Ectodermal cell (in vitro differentiated cells): ENCODE measurements at regions not wholly inside any gene's neighbourhood (a gene's known extent, or its start where the extent isn't known, plus 50 kb on each side); places are given as distances from the start of the nearest gene placed in this dataset.

ENCODE experiments used
- H3K27ac ChIP-seq: 2 replicates; pipeline ENCODE4 v1.7.0; 2013; ENCODE audit warnings: mild to moderate bottlenecking, low read depth, low read length; ENCODE audit not compliant: insufficient read depth, poor library complexity, severe bottlenecking
- H3K27me3 ChIP-seq: 2 replicates; pipeline ENCODE4 v1.7.0; 2013; ENCODE audit warnings: mild to moderate bottlenecking, low read length; ENCODE audit not compliant: insufficient read depth, control insufficient read depth, poor library complexity, severe bottlenecking
- H3K36me3 ChIP-seq: one replicate; pipeline ENCODE4 v1.7.0; 2013; ENCODE audit warnings: low read length; ENCODE audit not compliant: control insufficient read depth, insufficient read depth
- H3K4me1 ChIP-seq: one replicate; pipeline ENCODE4 v1.7.0; 2013; ENCODE audit warnings: low read length; ENCODE audit not compliant: control insufficient read depth, insufficient read depth
- H3K4me3 ChIP-seq: 2 replicates; pipeline ENCODE4 v1.7.0; 2013; ENCODE audit warnings: low read depth, low read length, control low read depth; ENCODE audit not compliant: insufficient read depth
- H3K9me3 ChIP-seq: 2 replicates; pipeline ENCODE4 v1.7.0; 2013; ENCODE audit warnings: mild to moderate bottlenecking, low read length, moderate library complexity; ENCODE audit not compliant: control insufficient read depth
- WGBS, 2 experiments: methylation state at CpG; one replicate each; pipeline ENCODE4 v1.1.7; 2013; ENCODE audit warnings: missing lambda C conversion rate in 2 of 2; 5-methylcytosine and 5-hydroxymethylcytosine counted together

- H3K36me3 ChIP-seq = no peaks in the 10 kb centered on the region
- H3K27me3 ChIP-seq = no peaks in the 10 kb centered on the region
- no peak overlapping the region for H3K27ac ChIP-seq
- H3K4me3 ChIP-seq = no peak overlapping the region
- WGBS, 2 experiments = 90 to 98% methylated on average over 4 of the region's 4 CpGs
- no peaks in the 10 kb centered on the region for H3K9me3 ChIP-seq
- H3K4me1 ChIP-seq = no peaks in the 10 kb centered on the region
Observed at GRCh38 chr12:97903356-97903755, 440.8 kb downstream of the RMST start.

DNA sequence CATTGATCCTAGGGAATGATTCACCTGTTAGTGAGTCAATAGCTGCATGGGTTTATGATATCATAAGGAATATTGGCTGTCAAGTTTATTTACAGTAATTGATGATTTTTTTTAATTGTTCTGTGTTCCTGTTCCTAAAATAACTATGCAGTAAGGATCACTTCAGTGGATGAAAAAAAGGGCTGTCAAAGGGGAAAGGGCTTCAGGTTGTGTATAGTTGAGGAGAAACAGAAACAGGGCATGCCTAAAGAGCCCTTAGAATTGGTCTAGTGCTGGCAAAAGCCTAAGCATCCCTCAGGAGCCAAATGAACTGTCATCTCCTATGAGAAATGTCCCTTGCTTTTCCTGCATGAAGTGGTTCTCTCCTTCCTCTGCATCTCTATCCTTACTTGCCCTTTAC is 444.9 kb downstream of the RMST start:
- Histone ChIP-seq H3K27ac (no peak overlapping the region), H3K9me3 (no peaks in the 10 kb centered on the region), H3K27me3 (no peaks in the 10 kb centered on the region), H3K36me3 (no peaks in the 10 kb centered on the region), H3K4me3 (no peak overlapping the region), H3K4me1 (no peaks in the 10 kb centered on the region)

GRCh38 chr12:97910559-97910958 is 448.0 kb downstream of the RMST start:
- H3K4me3 ChIP-seq = no peak overlapping the region
- 95 to 98% methylated on average over 3 of the region's 3 CpGs for WGBS, 2 experiments
- no peak overlapping the region for H3K27ac ChIP-seq
- H3K27me3 ChIP-seq = no peaks in the 10 kb centered on the region
- no peaks in the 10 kb centered on the region for H3K4me1 ChIP-seq
- no peaks in the 10 kb centered on the region for H3K36me3 ChIP-seq
- H3K9me3 ChIP-seq = no peaks in the 10 kb centered on the region

GRCh38 chr12:97912943-97913342 is 450.3 kb downstream of the RMST start:
- no peaks in the 10 kb centered on the region for H3K9me3 ChIP-seq
- H3K36me3 ChIP-seq = no peaks in the 10 kb centered on the region
- H3K4me3 ChIP-seq = no peak overlapping the region
- WGBS, 2 experiments = 90 to 93% methylated on average over 2 of the region's 2 CpGs
- H3K27me3 ChIP-seq = no peaks in the 10 kb centered on the region
- H3K27ac ChIP-seq = no peak overlapping the region
- no peaks in the 10 kb centered on the region for H3K4me1 ChIP-seq

DNA sequence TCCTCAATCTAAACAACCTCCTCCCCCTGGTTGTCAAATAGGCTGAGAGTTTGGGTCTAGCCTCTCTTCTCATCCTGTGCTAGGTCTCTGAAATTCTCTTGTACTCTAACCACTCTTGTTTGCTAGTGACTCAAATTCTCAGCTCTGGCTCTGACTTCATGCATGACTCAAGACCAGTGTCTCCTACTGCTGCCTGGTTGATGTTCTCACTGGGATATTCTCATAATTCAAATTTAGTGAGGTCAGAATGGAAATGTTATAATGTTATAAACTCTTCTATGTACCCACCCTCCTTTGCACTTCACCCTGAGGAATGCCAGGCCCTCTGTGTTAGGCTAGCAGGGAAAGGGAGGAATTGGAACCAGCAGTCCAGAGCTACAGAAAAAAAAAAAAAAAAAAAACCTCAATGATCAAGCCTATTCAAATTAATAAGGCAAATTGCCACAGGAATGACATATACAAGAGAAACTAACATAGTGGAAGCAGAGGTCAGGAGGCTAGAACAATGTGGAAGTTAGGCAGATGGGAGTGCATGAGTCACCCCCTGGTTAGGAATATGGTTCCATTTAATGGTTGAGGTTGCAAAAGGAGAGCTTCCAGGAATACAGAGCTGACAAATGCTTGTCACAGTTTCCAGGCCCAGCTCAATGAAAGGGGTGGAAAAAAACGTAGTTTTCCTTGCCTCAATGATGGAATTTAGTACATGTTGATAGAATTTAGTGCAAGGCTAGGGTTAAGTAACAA is 459.5 kb downstream of the RMST start:
- H3K9me3 ChIP-seq = no peaks in the 10 kb centered on the region
- WGBS, 2 experiments = 86 to 89% methylated on average over 1 of the region's 1 CpG
- H3K27me3 ChIP-seq = no peaks in the 10 kb centered on the region
- no peaks in the 10 kb centered on the region for H3K36me3 ChIP-seq
- H3K27ac ChIP-seq = no peak overlapping the region
- no peaks in the 10 kb centered on the region for H3K4me1 ChIP-seq
- no peak overlapping the region for H3K4me3 ChIP-seq

- no peaks in the 10 kb centered on the region for H3K4me1 ChIP-seq
- H3K36me3 ChIP-seq = no peaks in the 10 kb centered on the region
- WGBS, 2 experiments = 93 to 97% methylated on average over 2 of the region's 2 CpGs
- H3K9me3 ChIP-seq = no peaks in the 10 kb centered on the region
- H3K27ac ChIP-seq = no peak overlapping the region
- H3K27me3 ChIP-seq = no peaks in the 10 kb centered on the region
- H3K4me3 ChIP-seq = no peak overlapping the region
Observed at GRCh38 chr12:97923546-97923945, 460.9 kb downstream of the RMST start.

- WGBS, 2 experiments = 80 to 86% methylated on average over 4 of the region's 4 CpGs
- no peaks in the 10 kb centered on the region for H3K4me1 ChIP-seq
- H3K4me3 ChIP-seq = no peak overlapping the region
- no peak overlapping the region for H3K27ac ChIP-seq
- H3K36me3 ChIP-seq = no peaks in the 10 kb centered on the region
- H3K9me3 ChIP-seq = no peaks in the 10 kb centered on the region
- H3K27me3 ChIP-seq = no peaks in the 10 kb centered on the region
Observed at GRCh38 chr12:97924122-97924521, 461.5 kb downstream of the RMST start.

DNA sequence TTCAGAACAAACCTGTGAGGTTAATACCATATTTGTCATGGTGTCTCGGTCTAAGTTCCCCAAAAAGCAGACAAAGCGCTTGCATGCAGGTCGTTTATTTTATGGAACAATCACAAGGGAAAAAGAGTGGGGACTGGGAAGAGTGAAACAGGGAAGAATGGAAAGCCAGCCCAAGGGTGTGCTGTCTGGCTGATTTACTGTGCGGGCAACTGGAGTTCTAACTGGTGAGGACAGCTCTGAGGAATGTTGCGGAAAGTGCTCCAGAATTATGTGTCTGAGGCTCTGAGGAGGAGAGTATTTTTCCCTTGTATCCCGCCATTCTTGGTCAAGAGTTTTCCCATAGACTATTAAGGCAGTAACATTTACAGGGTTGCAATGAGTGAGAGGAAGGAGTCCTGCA is 465.4 kb downstream of the RMST start:
- Histone ChIP-seq H3K9me3 (no peaks in the 10 kb centered on the region), H3K36me3 (no peaks in the 10 kb centered on the region), H3K27ac (no peak overlapping the region), H3K27me3 (no peaks in the 10 kb centered on the region), H3K4me3 (no peak overlapping the region), H3K4me1 (no peaks in the 10 kb centered on the region)
- 92 to 96% methylated on average over 6 of the region's 6 CpGs for WGBS, 2 experiments

DNA sequence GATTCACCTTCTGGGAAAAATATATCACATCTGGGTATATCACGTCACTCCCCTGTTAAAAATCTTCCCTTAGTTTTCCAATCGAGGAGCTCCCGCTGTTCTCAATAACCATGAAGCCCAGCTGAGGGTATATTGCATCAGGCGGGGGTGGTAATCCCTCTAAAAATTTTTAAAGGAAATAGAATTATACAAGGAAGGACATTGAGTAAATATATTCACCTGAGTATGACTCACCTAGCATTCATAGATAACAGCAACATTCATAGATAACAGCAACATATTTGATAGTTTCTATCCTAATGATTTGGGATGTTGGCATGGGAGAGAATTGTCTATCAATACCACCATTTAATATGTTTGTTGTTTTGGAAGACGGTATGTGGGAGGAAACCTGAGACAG is 473.6 kb downstream of the RMST start:
- H3K4me1 ChIP-seq = peaks cover 4% of the 10 kb centered on the region
- WGBS, 2 experiments = 78 to 100% methylated on average over 2 to 5 of the region's 5 CpGs
- H3K27ac ChIP-seq = no peak overlapping the region
- H3K36me3 ChIP-seq = no peaks in the 10 kb centered on the region
- no peaks in the 10 kb centered on the region for H3K9me3 ChIP-seq
- no peaks in the 10 kb centered on the region for H3K27me3 ChIP-seq
- H3K4me3 ChIP-seq = no peak overlapping the region

DNA sequence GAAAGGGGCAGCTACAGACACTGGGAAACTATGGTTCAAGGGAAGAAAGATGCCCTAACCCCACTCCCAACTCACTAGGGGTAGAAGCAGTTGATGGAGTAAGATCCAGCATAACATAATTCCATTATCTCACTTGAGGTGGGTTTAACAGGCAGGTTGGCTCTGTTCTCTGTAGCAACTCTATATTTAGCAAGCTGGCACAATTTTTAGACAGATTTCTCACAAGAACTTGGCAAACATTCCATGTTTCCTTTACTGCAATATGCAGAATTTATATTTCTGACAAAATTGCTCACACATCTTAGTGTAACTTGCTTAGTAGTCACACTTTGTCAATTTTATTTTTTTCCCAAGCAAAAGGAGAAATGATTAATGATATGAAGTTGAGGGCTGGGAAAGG is 475.4 kb downstream of the RMST start:
- Histone ChIP-seq H3K27ac (no peak overlapping the region), H3K4me1 (peaks cover 4% of the 10 kb centered on the region), H3K36me3 (no peaks in the 10 kb centered on the region), H3K9me3 (no peaks in the 10 kb centered on the region), H3K27me3 (no peaks in the 10 kb centered on the region), H3K4me3 (no peak overlapping the region)

GRCh38 chr12:97939156-97939555 is 476.6 kb downstream of the RMST start:
- no peak overlapping the region for H3K27ac ChIP-seq
- H3K4me3 ChIP-seq = no peak overlapping the region
- H3K4me1 ChIP-seq = peaks cover 4% of the 10 kb centered on the region
- H3K9me3 ChIP-seq = no peaks in the 10 kb centered on the region
- no peaks in the 10 kb centered on the region for H3K36me3 ChIP-seq
- WGBS, 2 experiments = 90 to 94% methylated on average over 1 of the region's 1 CpG
- H3K27me3 ChIP-seq = no peaks in the 10 kb centered on the region
